ENCODE measurements at regions not wholly inside any gene's neighbourhood (a gene's known extent, or its start where the extent isn't known, plus 50 kb on each side); places are given as distances from the start of the nearest gene placed in this dataset.

GRCh38 chr6:14048837-14049236 lies 68.7 kb upstream of the CD83 start:
- intact Hi-C loops (cut with DNase I): loop anchor here in 1 of 2 donors (10.0 kb wide), 1 partner anchor 134 kb away; no protein-coding TSS in a partner anchor
- Histone ChIP-seq H3K4me3 (no peak overlapping the region), H3K27ac (no peak overlapping the region), H3K4me1 (no peaks in the 10 kb centered on the region), H3K36me3 (no peaks in the 10 kb centered on the region), H3K9me3 (no peaks in the 10 kb centered on the region), H3K27me3 (peaks cover 0 to 9% of the 10 kb centered on the region in 2 donors)
- peak; percentile 12 for ATAC-seq
- TF ChIP-seq CTCF (IDR thresholded peaks at IDR 0.05): no peak
- DNase-seq: no peak

GRCh38 chr6:14051355-14051754 lies 66.2 kb upstream of the CD83 start:
- no peak for ATAC-seq
- intact Hi-C loops (cut with DNase I): no loop called here

GRCh38 chr6:14053811-14054210 lies 63.8 kb upstream of the CD83 start:
- intact Hi-C loops (cut with DNase I): no loop called here

More at GRCh38 chr6:14051355-14051754, 66.2 kb upstream of the CD83 start:
- peaks cover 0 to 4% of the 10 kb centered on the region in 2 donors for H3K27me3 ChIP-seq
- H3K4me1 ChIP-seq: no peaks in the 10 kb centered on the region
- H3K36me3 ChIP-seq: no peaks in the 10 kb centered on the region
- H3K4me3 ChIP-seq: no peak overlapping the region
- DNase-seq: no peak
- no peak overlapping the region for H3K27ac ChIP-seq
- H3K9me3 ChIP-seq: no peaks in the 10 kb centered on the region
- TF ChIP-seq CTCF (IDR thresholded peaks at IDR 0.05): no peak

GRCh38 chr6:14055541-14055940 lies 62.0 kb upstream of the CD83 start:
- Histone ChIP-seq H3K27me3 (peaks cover 0 to 8% of the 10 kb centered on the region in 2 donors), H3K36me3 (no peaks in the 10 kb centered on the region), H3K9me3 (no peaks in the 10 kb centered on the region), H3K27ac (no peak overlapping the region), H3K4me1 (no peaks in the 10 kb centered on the region), H3K4me3 (no peak overlapping the region)
- no peak for TF ChIP-seq CTCF (IDR thresholded peaks at IDR 0.05)
- ATAC-seq (no peak), DNase-seq (no peak)
- intact Hi-C loops (cut with DNase I): no loop called here

More at GRCh38 chr6:14053811-14054210, 63.8 kb upstream of the CD83 start:
- no peaks in the 10 kb centered on the region for H3K9me3 ChIP-seq
- no peak for ATAC-seq
- H3K36me3 ChIP-seq: no peaks in the 10 kb centered on the region
- DNase-seq: no peak
- no peak overlapping the region for H3K4me3 ChIP-seq
- no peak overlapping the region for H3K27ac ChIP-seq
- no peak for TF ChIP-seq CTCF (IDR thresholded peaks at IDR 0.05)
- no peaks in the 10 kb centered on the region for H3K27me3 ChIP-seq
- H3K4me1 ChIP-seq: no peaks in the 10 kb centered on the region

- DNase-seq: peak in 1 of 4 donors; percentile 5
- TF ChIP-seq CTCF (IDR thresholded peaks at IDR 0.05): no peak
- no peak for ATAC-seq
- Histone ChIP-seq H3K9me3 (no peaks in the 10 kb centered on the region), H3K27ac (no peak overlapping the region), H3K4me1 (no peaks in the 10 kb centered on the region), H3K36me3 (no peaks in the 10 kb centered on the region), H3K27me3 (peaks cover 0 to 16% of the 10 kb centered on the region in 2 donors), H3K4me3 (no peak overlapping the region)
- intact Hi-C loops (cut with DNase I): no loop called here
These were observed 59.4 kb upstream of the CD83 start for GRCh38 chr6:14058029-14058695.
